ENCODE measurements at regions not wholly inside any gene's neighbourhood (a gene's known extent, or its start where the extent isn't known, plus 50 kb on each side); places are given as distances from the start of the nearest gene placed in this dataset.

DNA sequence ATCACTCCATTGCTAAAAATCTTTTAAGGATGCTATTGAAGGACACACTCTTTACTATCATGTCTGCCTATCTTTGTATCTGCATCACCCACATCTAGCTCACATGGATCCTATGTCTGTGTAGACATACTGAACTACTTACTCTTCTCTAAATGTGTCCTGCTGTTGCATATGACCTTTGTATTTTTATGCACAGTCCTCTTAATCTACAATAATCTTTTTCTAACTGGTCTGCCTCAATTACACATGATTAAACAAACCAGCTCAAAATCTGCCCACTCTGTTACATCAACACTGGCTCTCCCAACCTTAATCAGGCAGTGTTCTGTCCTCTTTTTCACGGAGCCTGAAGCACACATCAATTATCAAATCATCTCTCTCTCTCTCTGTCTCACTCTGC, 316.3 kb upstream of the MGAT4C start:
- TF ChIP-seq, protein P1, sequence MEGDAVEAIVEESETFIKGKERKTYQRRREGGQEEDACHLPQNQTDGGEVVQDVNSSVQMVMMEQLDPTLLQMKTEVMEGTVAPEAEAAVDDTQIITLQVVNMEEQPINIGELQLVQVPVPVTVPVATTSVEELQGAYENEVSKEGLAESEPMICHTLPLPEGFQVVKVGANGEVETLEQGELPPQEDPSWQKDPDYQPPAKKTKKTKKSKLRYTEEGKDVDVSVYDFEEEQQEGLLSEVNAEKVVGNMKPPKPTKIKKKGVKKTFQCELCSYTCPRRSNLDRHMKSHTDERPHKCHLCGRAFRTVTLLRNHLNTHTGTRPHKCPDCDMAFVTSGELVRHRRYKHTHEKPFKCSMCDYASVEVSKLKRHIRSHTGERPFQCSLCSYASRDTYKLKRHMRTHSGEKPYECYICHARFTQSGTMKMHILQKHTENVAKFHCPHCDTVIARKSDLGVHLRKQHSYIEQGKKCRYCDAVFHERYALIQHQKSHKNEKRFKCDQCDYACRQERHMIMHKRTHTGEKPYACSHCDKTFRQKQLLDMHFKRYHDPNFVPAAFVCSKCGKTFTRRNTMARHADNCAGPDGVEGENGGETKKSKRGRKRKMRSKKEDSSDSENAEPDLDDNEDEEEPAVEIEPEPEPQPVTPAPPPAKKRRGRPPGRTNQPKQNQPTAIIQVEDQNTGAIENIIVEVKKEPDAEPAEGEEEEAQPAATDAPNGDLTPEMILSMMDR (IDR thresholded peaks at IDR 0.05), result no peak
- TF ChIP-seq POLR2A (IDR thresholded peaks at IDR 0.05), result no peak
